HPDE6-E6E7 (cell line): ENCODE measurements at regions not wholly inside any gene's neighbourhood (a gene's known extent, or its start where the extent isn't known, plus 50 kb on each side); places are given as distances from the start of the nearest gene placed in this dataset.

Experiments used
- DNase-seq: peaks from one replicate; pipeline ENCODE4 v3.0.0; 2011; ENCODE audit warnings: missing footprints; ENCODE audit errors: extremely low spot score

GRCh38 chr5:68407311-68408239 is 192.0 kb downstream of the PIK3R1 start:
- DNase-seq: no peak

DNA sequence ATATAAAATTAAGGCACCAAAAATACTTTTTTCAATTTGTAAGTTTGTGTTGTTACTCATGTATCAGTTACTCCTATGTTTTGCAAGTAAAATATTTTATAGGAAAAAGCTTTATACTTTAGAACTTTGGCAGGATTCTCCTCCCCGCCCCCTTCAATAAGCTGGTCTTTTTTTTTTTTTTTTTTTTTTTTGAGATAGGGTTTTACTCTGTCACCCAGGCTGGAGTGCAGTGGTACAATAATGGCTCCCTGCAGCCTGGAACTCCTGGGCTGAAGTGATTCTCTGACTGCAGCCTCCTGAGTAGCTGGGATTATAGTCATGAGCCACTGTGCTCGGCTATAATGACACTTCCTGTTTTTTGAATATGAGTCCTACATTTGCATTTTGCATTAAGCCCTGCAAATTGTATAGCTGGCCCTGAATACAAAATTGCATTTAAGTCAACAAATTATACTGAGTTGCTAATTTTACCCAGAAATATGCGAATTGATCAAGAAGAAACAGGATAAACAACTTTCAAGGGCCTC is 192.9 kb downstream of the PIK3R1 start:
- no peak for DNase-seq

DNA sequence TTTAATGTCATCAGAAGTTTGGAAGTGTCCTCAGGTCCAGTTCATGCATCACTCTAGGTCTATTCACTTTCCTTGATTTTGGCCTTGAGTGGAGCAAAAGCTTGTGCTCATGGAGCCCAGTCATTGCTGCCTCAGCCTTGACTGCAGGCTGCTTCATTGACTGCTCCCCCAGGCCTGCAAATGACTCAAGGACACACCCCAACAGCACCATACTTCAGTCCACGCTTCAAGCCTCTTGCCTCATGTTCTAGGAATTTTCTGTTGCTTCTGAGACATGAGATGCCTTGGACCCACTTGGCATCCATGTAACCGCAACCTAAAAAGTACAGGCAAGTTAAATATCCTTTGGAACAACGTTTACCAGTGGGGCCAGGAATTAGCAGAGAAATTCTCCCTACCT is 193.7 kb downstream of the PIK3R1 start:
- DNase-seq: peak; percentile 41

DNA sequence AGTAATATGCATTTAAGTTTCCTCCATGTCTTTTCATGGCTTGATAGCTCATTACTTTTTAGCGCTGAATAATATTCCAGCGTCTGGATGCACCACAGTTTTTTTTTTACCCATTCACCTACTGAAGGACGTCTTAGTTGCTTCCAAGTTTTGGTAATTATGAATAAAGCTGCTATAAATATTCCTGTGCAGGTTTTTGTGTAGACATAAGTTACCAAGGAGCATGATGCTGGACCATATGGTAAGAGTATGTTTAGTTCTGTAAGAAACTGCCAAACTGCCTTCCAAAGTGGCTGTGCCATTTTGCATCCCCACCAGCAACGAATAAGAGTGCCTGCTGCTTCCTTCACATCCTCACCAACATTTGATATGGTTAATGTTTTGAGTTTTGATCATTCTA is 195.6 kb downstream of the PIK3R1 start:
- no peak for DNase-seq

DNA sequence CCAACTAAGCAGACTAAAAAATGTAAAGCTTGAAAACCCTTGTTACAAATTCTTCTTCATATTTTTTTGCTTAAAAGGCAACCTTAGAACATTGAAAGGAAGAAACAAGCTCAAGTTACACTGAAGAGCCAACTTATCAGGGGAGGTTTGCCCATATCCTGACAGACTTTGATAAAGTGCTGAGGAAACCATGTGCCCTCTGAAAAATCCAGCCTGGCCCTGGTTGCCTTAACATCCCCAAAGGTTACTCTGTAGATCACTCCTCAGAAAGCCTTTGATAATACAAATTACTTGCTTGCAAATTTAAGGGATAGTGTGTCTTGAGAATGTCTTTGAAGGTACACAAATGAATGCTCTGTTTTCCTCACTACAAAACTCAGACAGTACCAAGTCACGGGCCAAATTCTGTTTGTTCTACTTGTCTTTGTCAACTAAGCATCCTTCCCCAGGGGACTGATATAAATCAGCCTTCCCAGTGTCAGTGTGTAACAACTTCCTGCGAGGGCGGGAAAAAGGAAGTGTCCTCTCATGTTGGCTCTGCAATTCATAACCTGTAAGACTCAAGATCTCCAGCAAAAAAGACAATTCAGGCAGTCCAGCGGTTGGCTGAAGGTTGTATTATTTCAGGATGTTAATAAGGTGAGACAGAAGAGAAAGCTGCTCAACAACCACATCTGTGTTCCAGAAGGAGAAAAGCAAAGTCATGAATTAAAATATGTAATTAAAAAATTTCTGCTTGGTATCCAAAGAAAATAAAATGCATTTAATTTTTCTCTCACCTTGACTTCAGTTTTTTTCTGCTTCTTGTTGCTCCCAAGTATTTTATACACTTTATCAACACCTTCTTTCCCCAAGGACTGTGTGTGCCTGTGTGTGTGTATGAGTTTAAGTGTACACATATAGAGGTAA is 199.9 kb downstream of the PIK3R1 start:
- DNase-seq: no peak

DNA sequence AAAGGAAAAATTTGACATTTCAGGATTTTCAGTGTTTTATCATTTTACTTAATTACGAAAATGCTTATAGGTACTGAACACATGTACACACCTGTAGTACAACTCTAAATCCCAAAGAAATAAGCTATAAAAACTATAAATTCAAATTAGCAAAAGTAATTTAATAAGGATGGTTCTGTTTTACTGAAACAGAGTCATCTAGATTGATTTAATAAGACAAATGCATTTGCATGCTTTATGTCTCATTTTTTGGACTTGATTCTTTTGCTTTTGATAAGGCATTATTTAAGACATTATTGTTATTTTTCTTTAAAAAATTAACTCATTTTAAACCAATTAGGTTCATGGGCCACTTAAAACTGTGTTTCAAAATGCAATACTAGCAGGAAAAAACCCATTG is 201.2 kb downstream of the PIK3R1 start:
- no peak for DNase-seq

DNA sequence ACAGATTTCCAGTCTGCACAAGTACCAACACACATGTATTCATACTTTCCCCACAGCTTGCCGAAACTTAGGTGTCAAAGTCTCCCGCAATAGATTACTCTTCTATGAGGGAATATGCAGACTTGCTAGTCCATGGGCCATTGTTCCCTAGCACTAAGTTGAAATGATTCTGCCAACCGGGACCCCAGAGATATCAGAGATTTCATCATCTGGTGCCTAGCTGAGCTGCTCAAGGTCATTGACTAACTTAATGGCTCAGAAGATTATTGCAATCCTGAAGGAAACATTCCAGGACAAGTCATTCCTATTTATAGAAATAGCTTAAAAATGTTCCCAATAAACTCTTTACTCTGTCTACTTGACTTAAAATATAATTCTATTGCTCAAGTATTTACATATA is 202.6 kb downstream of the PIK3R1 start:
- no peak for DNase-seq

- DNase-seq: no peak
Measured at GRCh38 chr5:68418680-68419079, 203.1 kb downstream of the PIK3R1 start.

GRCh38 chr5:68419081-68419636 is 203.6 kb downstream of the PIK3R1 start:
- DNase-seq: no peak

DNA sequence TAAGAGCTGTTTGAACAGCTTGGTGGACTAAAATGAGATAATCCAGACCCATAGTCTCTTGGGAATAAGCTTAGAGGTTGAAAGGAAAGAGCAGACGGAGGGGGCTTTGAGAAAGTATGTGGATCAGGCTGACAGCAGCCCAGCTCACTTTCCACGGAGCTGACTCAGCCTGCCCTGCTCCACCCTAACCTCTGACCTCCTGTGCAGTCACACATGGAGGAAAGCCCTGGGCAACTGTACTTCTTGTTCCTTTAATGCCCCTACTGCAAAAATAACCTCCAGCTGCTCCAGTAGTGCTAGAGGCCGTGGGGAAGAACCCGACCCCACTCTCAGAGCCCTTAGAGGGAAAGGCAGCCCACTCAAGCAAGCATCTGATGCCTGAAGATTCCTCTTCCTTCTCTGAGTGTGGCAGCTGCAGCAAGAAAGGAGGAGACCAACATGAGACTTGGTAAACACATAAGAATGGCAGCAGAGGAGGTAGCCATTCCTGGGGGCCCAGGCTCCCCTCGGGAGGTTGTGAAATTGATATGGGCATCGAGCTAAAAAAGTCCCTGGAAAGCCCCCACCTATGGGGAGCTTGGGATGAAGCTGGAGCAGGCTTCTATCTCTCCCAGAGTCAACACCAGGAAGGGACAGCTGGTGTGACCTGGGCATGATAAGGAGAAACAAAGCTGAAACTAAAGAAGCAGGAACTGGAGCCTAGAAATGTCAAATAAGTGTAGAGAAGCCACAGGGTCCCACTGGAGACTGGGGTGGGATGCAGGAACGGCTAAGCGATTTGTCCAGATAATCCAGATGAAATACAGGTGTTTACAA is 204.3 kb downstream of the PIK3R1 start:
- DNase-seq: peak; percentile 22

- DNase-seq: no peak
Measured at GRCh38 chr5:68420476-68421344, 205.2 kb downstream of the PIK3R1 start.

GRCh38 chr5:68421485-68422220 is 206.1 kb downstream of the PIK3R1 start:
- DNase-seq: no peak

DNA sequence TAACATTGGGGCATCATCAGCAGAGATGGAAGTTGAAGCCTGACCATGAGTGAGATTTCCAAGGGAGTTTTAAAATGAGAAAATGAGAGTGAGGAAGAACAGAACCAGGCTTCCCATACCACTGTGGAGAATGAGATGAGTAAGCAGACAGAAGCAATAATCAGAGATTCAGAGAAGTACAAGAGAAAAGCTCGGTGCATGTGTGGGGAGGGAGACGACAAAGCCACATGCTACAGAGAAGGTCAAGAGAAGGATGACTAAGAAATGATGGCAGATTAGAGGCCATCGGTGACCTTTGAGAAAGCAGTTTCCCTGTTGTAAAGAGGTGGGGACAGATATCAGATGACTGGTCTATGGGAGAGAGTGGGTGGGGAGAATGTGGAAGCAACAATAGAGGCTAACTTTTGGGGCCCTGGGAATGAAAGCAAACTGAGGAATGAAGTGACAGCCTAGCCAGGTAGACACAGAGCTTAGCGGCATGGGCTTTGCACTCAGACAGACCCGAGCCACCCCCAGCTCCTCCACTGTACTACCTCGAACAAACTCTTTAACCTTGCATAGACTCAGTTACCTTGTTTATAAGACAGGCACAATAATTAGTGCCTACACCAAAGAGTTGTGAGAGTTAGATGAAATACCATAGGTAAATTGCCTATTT is 207.7 kb downstream of the PIK3R1 start:
- no peak for DNase-seq

DNA sequence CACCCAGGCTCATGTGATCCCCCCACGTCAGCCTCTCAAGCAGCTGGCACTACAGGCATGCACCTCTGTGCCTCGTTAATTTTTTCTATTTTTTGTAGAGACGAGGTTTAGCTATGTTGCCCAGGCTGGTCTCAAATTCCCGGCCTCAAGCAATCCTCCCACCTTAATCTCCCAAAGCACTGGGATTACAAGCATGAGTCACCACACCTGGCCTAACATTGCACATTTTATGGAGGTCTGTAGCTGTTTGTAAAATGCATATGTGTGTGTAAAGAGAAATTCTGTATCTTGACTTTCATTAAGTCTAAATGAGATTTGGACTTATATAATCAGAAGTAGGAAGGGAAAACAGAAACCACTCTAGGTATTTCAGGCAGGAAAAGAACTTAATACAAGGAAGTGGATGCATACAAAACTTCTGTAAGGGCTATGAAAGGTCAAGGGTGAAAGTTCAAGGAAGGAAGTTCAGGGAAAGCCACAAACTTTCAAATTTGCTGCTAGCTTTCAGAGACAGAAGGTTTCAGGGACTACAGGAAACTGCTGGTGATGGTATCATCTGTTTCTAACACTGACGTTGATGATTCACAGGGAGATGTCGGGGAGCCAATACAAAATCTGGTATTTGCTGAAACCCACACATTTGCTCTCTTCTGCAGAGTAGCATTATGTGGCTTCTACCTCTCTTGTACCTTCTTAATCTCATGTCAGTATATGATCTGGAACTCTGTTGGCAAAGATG is 209.4 kb downstream of the PIK3R1 start:
- DNase-seq: no peak

GRCh38 chr5:68426586-68426985 is 211.0 kb downstream of the PIK3R1 start:
- no peak for DNase-seq

DNA sequence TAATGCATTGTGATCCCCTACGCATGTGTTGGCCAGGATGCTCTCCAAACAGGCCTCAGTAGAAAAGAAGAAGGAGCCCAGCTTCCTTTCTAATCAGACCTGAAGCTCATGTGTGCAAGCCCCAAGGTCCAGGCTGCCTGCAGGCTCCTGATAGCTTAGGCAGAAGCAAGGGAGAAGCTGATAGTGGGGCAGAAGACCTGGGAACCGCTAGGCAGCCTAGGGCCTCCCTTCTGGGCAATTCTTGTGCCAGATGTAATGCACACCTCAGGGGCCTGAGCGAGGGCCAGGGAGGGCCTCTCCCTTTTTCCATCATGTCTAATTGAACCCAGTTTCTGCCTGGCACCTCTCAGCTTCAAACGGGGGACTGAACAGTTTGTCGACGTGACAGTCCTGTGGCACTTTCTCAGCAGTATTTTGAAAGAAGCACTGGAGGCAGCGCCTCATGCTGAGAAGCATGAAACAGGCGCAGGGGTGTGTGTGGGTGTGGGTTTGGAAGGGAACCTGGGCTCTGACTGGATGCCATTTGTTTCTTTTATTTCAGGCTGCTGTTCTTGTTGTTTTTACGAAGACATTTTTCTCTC is 212.8 kb downstream of the PIK3R1 start:
- no peak for DNase-seq

- no peak for DNase-seq
Measured at GRCh38 chr5:68429510-68429909, 214.0 kb downstream of the PIK3R1 start.

- no peak for DNase-seq
Measured at GRCh38 chr5:68430279-68430678, 214.7 kb downstream of the PIK3R1 start.
